GM12891 (cell line): ENCODE measurements at regions not wholly inside any gene's neighbourhood (a gene's known extent, or its start where the extent isn't known, plus 50 kb on each side); places are given as distances from the start of the nearest gene placed in this dataset.

Experiments used
- POLR2A ChIP-seq: IDR thresholded peaks from 2 replicates; pipeline ENCODE4 v1.6.1; 2011; ENCODE audit warnings: low read depth, low read length, control low read depth
- POLR2AphosphoS5 ChIP-seq: IDR thresholded peaks from 2 replicates; pipeline ENCODE4 v1.6.1; 2011; ENCODE audit warnings: low read depth, low read length, control low read depth
- POU2F2 ChIP-seq: IDR thresholded peaks from 2 replicates; pipeline ENCODE4 v1.6.1; 2011; ENCODE audit warnings: low read depth, mild to moderate bottlenecking, control low read depth, low read length, moderate library complexity
- SPI1 ChIP-seq: IDR thresholded peaks from 2 replicates; pipeline ENCODE4 v1.6.1; 2011; ENCODE audit warnings: low read depth, low read length, control low read depth
- TAF1 ChIP-seq: IDR thresholded peaks from 2 replicates; pipeline ENCODE4 v1.6.1; 2011; ENCODE audit warnings: low read depth, low read length, control low read depth

DNA sequence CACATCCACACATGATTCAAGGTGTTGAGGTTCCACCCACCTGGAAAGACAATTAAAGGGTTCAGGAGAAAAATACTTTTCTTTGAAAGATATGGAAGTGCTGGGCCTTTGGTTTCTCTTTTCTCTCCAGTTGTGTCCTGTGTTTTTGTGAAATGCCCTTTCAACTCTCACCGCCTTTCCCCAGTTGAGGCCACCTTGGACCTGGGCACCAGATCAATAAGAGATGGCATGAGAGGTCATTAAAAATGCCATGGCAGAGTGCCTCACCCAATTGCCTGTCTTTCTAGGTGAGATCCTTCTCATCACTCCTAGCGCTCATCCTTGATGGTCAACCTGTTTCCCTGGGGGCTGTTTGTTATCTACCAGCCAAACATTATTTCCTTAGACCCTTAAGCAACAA, 453.9 kb downstream of the TSN start:
- TF ChIP-seq POLR2AphosphoS5 = no peak
- no peak for TF ChIP-seq POLR2A
- no peak for TF ChIP-seq POU2F2
- no peak for TF ChIP-seq TAF1
- TF ChIP-seq SPI1 = no peak
